ENCODE measurements at regions not wholly inside any gene's neighbourhood (a gene's known extent, or its start where the extent isn't known, plus 50 kb on each side); places are given as distances from the start of the nearest gene placed in this dataset.

DNA sequence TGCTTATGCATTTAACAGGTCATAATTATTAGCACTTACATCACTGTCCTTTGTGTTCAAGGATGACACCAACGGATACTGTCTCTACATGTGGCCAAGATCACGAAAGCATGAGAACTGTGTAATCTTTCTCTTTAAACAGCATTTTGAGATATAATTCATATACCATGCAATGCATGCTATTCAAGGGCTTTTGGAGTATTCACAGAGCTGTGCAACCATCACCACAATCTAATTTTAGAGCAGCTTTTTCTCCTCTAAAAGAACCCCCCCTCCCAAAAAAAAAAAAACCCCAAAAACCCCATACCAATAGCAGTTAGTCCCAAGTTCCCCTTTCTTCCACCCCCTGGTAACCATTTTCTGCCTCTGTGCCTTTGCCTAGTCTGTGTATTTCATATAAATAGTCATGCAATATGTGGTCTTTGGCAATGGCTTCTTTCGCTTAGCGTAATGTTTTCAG is 60.6 kb downstream of the SPRING1 start:
- TF ChIP-seq SP1 (IDR thresholded peaks at IDR 0.05), result no peak
- TF ChIP-seq FOXM1 (IDR thresholded peaks at IDR 0.05; ENCODE audit: borderline replicate concordance), result no peak
- TF ChIP-seq FOXA1 (IDR thresholded peaks at IDR 0.05), result no peak
- no peak for TF ChIP-seq BHLHE40 (IDR thresholded peaks at IDR 0.05; ENCODE audit: borderline replicate concordance)
- no peak for TF ChIP-seq L3MBTL2 (conservative IDR thresholded peaks at IDR 0.05)
- TF ChIP-seq ELF4 (IDR thresholded peaks at IDR 0.05), result no peak
- TF ChIP-seq, protein P1, sequence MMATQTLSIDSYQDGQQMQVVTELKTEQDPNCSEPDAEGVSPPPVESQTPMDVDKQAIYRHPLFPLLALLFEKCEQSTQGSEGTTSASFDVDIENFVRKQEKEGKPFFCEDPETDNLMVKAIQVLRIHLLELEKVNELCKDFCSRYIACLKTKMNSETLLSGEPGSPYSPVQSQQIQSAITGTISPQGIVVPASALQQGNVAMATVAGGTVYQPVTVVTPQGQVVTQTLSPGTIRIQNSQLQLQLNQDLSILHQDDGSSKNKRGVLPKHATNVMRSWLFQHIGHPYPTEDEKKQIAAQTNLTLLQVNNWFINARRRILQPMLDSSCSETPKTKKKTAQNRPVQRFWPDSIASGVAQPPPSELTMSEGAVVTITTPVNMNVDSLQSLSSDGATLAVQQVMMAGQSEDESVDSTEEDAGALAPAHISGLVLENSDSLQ (IDR thresholded peaks at IDR 0.05), result no peak
- no peak for TF ChIP-seq FOXK2 (IDR thresholded peaks at IDR 0.05)
- no peak for TF ChIP-seq ZNF384 (IDR thresholded peaks at IDR 0.05)
- no peak for TF ChIP-seq TARDBP (IDR thresholded peaks at IDR 0.05)
- no peak for TF ChIP-seq ARNT (IDR thresholded peaks at IDR 0.05)
- TF ChIP-seq SUZ12 (IDR thresholded peaks at IDR 0.05), result no peak
- no peak for TF ChIP-seq LEF1 (IDR thresholded peaks at IDR 0.05; ENCODE audit: borderline replicate concordance)
- TF ChIP-seq HDGF (IDR thresholded peaks at IDR 0.05; ENCODE audit: borderline replicate concordance), result no peak

Data from HEK293T (cell line).